ENCODE measurements at regions not wholly inside any gene's neighbourhood (a gene's known extent, or its start where the extent isn't known, plus 50 kb on each side); places are given as distances from the start of the nearest gene placed in this dataset.
"Not testable (repeated sequence)": the region's sequence is repeated elsewhere in the genome, so short reads cannot be mapped to it uniquely, and the experiment has no call there.

DNA sequence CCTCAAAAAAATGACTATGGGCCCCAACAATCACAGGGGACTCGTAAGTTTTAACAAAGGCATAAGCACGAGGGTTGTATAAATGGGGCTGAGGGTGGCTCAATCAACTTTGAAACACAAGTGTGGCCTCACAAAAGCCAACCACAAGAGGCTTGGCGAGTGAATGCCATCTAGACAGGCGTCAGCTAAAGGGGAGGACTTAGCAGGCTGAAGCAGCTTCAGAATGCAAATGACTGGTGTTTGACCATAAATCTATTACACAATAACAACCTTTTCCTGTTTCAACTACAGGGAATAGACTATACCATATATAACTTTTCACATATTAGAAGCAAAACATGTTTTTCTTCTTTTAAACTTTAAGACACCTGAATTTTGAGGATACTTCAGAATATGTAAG, 777.9 kb downstream of the FSCB start:
- Mint-ChIP-seq H3K4me1 (ENCODE audit: low read depth, unreplicated experiment) (no peaks in the 10 kb centered on the region), H3K27ac (ENCODE audit: unreplicated experiment) (no peak overlapping the region), H3K4me3 (ENCODE audit: unreplicated experiment) (no peak overlapping the region), H3K9me3 (ENCODE audit: unreplicated experiment) (no peaks in the 10 kb centered on the region), H3K27me3 (ENCODE audit: unreplicated experiment) (no peaks in the 10 kb centered on the region), H3K36me3 (ENCODE audit: unreplicated experiment) (no peaks in the 10 kb centered on the region)
- TF ChIP-seq, protein P1, sequence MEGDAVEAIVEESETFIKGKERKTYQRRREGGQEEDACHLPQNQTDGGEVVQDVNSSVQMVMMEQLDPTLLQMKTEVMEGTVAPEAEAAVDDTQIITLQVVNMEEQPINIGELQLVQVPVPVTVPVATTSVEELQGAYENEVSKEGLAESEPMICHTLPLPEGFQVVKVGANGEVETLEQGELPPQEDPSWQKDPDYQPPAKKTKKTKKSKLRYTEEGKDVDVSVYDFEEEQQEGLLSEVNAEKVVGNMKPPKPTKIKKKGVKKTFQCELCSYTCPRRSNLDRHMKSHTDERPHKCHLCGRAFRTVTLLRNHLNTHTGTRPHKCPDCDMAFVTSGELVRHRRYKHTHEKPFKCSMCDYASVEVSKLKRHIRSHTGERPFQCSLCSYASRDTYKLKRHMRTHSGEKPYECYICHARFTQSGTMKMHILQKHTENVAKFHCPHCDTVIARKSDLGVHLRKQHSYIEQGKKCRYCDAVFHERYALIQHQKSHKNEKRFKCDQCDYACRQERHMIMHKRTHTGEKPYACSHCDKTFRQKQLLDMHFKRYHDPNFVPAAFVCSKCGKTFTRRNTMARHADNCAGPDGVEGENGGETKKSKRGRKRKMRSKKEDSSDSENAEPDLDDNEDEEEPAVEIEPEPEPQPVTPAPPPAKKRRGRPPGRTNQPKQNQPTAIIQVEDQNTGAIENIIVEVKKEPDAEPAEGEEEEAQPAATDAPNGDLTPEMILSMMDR (IDR thresholded peaks at IDR 0.05; ENCODE audit: partially characterized antibody, unreplicated experiment), result no peak
- no peak for DNase-seq

DNA sequence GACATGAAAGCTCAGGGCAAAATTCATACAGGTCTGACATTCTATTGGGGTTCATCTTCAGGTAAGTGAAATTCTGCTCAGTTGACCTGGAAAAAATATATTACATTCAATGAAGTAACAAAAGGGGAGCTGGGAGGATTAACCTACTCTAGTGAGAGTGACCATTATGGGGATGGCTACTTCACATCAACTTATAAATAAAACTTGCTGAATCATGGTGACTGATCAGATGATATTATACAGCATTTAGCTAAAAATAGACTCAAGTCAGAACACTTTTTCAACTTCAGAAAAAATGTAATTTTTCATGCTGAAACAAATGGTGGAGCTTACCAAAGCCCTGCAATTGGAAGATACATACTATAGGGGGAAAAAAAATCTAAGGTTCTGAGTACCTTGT, 800.2 kb downstream of the FSCB start:
- TF ChIP-seq, protein P1 (IDR thresholded peaks at IDR 0.05; ENCODE audit: partially characterized antibody, unreplicated experiment), result no peak
- Mint-ChIP-seq H3K4me1 (ENCODE audit: low read depth, unreplicated experiment) (no peaks in the 10 kb centered on the region), H3K27ac (ENCODE audit: unreplicated experiment) (no peak overlapping the region), H3K27me3 (ENCODE audit: unreplicated experiment) (no peaks in the 10 kb centered on the region), H3K4me3 (ENCODE audit: unreplicated experiment) (no peak overlapping the region), H3K36me3 (ENCODE audit: unreplicated experiment) (no peaks in the 10 kb centered on the region), H3K9me3 (ENCODE audit: unreplicated experiment) (peaks cover 2% of the 10 kb centered on the region)
- DNase-seq, result no peak

DNA sequence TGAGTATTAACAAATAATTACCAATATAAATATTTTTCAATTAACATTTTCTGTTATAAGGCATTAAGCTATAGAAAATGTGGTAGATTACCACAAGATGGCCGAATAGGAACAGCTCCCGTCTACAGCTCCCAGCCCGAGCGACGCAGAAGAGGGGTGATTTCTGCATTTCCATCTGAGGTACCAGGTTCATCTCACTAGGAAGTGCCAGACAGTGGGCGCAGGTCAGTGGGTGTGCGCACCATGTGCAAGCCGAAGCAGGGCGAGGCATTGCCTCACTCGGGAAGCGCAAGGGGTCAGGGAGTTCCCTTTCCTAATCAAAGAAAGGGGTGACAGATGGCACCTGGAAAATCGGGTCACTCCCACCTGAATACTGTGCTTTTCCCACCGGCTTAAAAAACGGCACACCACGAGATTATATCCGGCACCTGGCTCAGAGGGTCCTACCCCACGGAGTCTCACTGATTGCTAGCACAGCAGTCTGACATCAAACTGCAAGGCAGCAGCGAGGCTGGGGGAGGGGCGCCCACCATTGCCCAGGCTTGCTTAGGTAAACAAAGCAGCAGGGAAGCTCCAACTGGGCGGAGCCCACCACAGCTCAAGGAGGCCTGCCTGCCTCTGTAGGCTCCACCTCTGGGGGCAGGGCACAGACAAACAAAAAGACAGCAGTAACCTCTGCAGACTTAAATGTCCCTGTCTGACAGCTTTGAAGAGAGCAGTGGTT, 808.4 kb downstream of the FSCB start:
- DNase-seq; H3K27me3 Mint-ChIP-seq (ENCODE audit: unreplicated experiment): not testable (repeated sequence)

GRCh38 chr14:43697003-43697402, 810.1 kb downstream of the FSCB start:
- H3K36me3 Mint-ChIP-seq (ENCODE audit: unreplicated experiment), result no peaks in the 10 kb centered on the region
- no peak overlapping the region for H3K4me3 Mint-ChIP-seq (ENCODE audit: unreplicated experiment)
- TF ChIP-seq, protein P1 (IDR thresholded peaks at IDR 0.05; ENCODE audit: partially characterized antibody, unreplicated experiment), result no peak
- no peak overlapping the region for H3K27ac Mint-ChIP-seq (ENCODE audit: unreplicated experiment)
- no peaks in the 10 kb centered on the region for H3K4me1 Mint-ChIP-seq (ENCODE audit: low read depth, unreplicated experiment)
- DNase-seq, result no peak
- H3K27me3 Mint-ChIP-seq (ENCODE audit: unreplicated experiment), result no peaks in the 10 kb centered on the region
- H3K9me3 Mint-ChIP-seq (ENCODE audit: unreplicated experiment), result peaks cover 2% of the 10 kb centered on the region

More for the DNA sequence above, 808.4 kb downstream of the FSCB start:
- not testable (repeated sequence) for H3K4me3 Mint-ChIP-seq (ENCODE audit: unreplicated experiment); H3K9me3 Mint-ChIP-seq (ENCODE audit: unreplicated experiment); H3K36me3 Mint-ChIP-seq (ENCODE audit: unreplicated experiment); H3K27ac Mint-ChIP-seq (ENCODE audit: unreplicated experiment); H3K4me1 Mint-ChIP-seq (ENCODE audit: low read depth, unreplicated experiment)

- no peaks in the 10 kb centered on the region for H3K9me3 Mint-ChIP-seq (ENCODE audit: unreplicated experiment)
- no peak overlapping the region for H3K27ac Mint-ChIP-seq (ENCODE audit: unreplicated experiment)
- DNase-seq, result no peak
- no peak overlapping the region for H3K4me3 Mint-ChIP-seq (ENCODE audit: unreplicated experiment)
- no peaks in the 10 kb centered on the region for H3K36me3 Mint-ChIP-seq (ENCODE audit: unreplicated experiment)
- no peaks in the 10 kb centered on the region for H3K27me3 Mint-ChIP-seq (ENCODE audit: unreplicated experiment)
- no peaks in the 10 kb centered on the region for H3K4me1 Mint-ChIP-seq (ENCODE audit: low read depth, unreplicated experiment)
- TF ChIP-seq, protein P1 (IDR thresholded peaks at IDR 0.05; ENCODE audit: partially characterized antibody, unreplicated experiment), result no peak
These were observed 814.4 kb downstream of the FSCB start for GRCh38 chr14:43692706-43693105.
